Colonic mucosa (tissue), 4 donors: ENCODE measurements at regions not wholly inside any gene's neighbourhood (a gene's known extent, or its start where the extent isn't known, plus 50 kb on each side); places are given as distances from the start of the nearest gene placed in this dataset.

Source experiments
- DNase-seq: peaks from one replicate; pipeline ENCODE4 v3.0.0-alpha.2; 2020
- H3K27ac ChIP-seq: fragments of 200-600 bp; one replicate; pipeline ENCODE4 v1.8.0; 2021
- H3K27me3 ChIP-seq: fragments of 200-600 bp; one replicate; pipeline ENCODE4 v1.8.0; 2021
- H3K36me3 ChIP-seq: fragments of 200-600 bp; one replicate; pipeline ENCODE4 v1.8.0; 2021
- H3K4me1 ChIP-seq: fragments of 200-600 bp; one replicate; pipeline ENCODE4 v1.8.0; 2021; ENCODE audit warnings: mild to moderate bottlenecking
- H3K4me3 ChIP-seq: fragments of 200-600 bp; one replicate; pipeline ENCODE4 v1.8.0; 2021
- H3K9ac ChIP-seq, 2 donors: one replicate each; pipeline ENCODE4 v1.7.0; 2013; ENCODE audit warnings: control low read depth in 2 of 2, low read depth in 2 of 2, low read length in 2 of 2
- H3K9me3 ChIP-seq: fragments of 200-600 bp; one replicate; pipeline ENCODE4 v1.8.0; 2021
- intact Hi-C: fragments of 100-400 bp; cut with DNase I; formaldehyde crosslinking; loops from one replicate; pipeline ENCODE4 v1.14.1; 2022
- TF ChIP-seq, protein P1 (sequence below): fragments of 200-600 bp; IDR thresholded peaks from one replicate; pipeline ENCODE4 v1.8.0; 2022; ENCODE audit warnings: antibody characterized with exemption, mild to moderate bottlenecking
- donor health status: healthy.
- donor health status: DM: no; HTN: no; CAD: no.
- donor health status: DM: no; HTN: no; CAD: no.

DNA sequence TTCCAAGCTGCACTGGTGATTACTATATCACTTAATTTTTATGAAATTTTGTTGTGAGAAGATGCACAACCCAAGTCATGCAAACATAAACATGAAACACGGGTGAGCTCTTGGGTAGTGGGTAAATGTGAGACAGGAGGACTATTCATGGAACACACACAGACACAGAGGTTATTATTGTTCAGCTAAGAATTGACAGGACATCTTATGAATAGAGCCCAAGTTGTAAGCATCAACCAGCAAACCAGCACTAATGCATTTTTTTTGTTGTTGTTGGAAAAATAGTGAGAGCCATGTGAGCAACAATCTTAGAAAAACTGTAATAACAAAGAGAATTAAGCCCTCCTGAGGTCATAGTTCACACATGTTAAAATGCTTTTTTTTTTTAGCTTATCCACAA is 1179.7 kb downstream of the GATA3 start:
- intact Hi-C loops = no loop called here
- H3K27ac ChIP-seq = no peak overlapping the region
- no peaks in the 10 kb centered on the region for H3K9me3 ChIP-seq
- H3K27me3 ChIP-seq = no peaks in the 10 kb centered on the region
- no peaks in the 10 kb centered on the region for H3K36me3 ChIP-seq
- H3K9ac ChIP-seq = no peak overlapping the region
- DNase-seq = no peak
- no peak overlapping the region for H3K4me3 ChIP-seq
- H3K4me1 ChIP-seq = no peaks in the 10 kb centered on the region
- TF ChIP-seq, protein P1, sequence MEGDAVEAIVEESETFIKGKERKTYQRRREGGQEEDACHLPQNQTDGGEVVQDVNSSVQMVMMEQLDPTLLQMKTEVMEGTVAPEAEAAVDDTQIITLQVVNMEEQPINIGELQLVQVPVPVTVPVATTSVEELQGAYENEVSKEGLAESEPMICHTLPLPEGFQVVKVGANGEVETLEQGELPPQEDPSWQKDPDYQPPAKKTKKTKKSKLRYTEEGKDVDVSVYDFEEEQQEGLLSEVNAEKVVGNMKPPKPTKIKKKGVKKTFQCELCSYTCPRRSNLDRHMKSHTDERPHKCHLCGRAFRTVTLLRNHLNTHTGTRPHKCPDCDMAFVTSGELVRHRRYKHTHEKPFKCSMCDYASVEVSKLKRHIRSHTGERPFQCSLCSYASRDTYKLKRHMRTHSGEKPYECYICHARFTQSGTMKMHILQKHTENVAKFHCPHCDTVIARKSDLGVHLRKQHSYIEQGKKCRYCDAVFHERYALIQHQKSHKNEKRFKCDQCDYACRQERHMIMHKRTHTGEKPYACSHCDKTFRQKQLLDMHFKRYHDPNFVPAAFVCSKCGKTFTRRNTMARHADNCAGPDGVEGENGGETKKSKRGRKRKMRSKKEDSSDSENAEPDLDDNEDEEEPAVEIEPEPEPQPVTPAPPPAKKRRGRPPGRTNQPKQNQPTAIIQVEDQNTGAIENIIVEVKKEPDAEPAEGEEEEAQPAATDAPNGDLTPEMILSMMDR = no peak

DNA sequence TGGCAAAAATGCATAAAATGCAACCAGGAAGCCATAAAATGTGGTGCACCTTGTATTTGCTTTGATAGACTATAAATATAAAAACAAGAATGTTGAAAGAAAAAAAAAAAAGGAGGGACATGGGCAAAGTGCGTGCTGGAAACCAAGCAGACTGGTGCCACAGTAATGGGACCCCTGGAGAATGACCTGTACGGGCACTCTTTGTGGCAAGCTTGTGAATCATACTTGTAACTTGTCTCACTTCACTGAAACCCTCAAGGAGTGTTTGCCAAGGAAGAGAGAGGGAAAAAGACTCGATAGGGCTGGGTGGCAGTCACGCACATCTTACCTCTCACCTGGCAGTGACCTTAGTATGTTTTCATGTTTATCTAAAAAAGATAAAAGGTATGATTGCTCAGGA is 1183.6 kb downstream of the GATA3 start:
- H3K9me3 ChIP-seq = no peaks in the 10 kb centered on the region
- no peaks in the 10 kb centered on the region for H3K27me3 ChIP-seq
- DNase-seq = no peak
- H3K36me3 ChIP-seq = no peaks in the 10 kb centered on the region
- intact Hi-C loops = no loop called here
- TF ChIP-seq, protein P1 = no peak
- H3K4me1 ChIP-seq = no peaks in the 10 kb centered on the region
- H3K9ac ChIP-seq = no peak overlapping the region
- no peak overlapping the region for H3K4me3 ChIP-seq
- H3K27ac ChIP-seq = no peak overlapping the region

DNA sequence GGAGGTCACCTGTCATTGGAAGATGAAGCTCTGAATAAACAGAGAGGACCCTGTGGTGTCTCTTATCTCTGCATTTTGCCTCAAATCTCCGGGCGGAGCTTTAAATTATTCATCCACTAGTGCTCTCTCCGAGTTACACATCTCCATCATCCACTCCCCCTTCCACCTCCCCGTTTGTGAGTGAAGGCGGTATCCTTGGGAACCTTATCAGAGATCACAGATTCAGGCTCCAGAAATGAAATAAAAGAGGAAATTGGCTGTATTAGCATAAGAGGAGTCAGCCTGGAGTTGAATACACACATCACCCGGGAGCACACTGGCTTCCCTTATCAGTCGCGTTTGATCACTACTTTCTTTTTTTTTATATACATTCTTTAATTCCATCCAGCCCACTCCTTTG is 1184.8 kb downstream of the GATA3 start:
- no peaks in the 10 kb centered on the region for H3K4me1 ChIP-seq
- intact Hi-C loops = no loop called here
- H3K4me3 ChIP-seq = no peak overlapping the region
- H3K36me3 ChIP-seq = no peaks in the 10 kb centered on the region
- no peak overlapping the region for H3K9ac ChIP-seq
- H3K27me3 ChIP-seq = no peaks in the 10 kb centered on the region
- H3K27ac ChIP-seq = no peak overlapping the region
- no peak for DNase-seq
- H3K9me3 ChIP-seq = no peaks in the 10 kb centered on the region
- TF ChIP-seq, protein P1 = no peak

- no peaks in the 10 kb centered on the region for H3K9me3 ChIP-seq
- H3K36me3 ChIP-seq = no peaks in the 10 kb centered on the region
- H3K4me1 ChIP-seq = no peaks in the 10 kb centered on the region
- no peak overlapping the region for H3K4me3 ChIP-seq
- H3K9ac ChIP-seq = no peak overlapping the region
- no peak overlapping the region for H3K27ac ChIP-seq
- TF ChIP-seq, protein P1 = no peak
- H3K27me3 ChIP-seq = no peaks in the 10 kb centered on the region
- DNase-seq = no peak
- intact Hi-C loops = no loop called here
Observed at GRCh38 chr10:9243941-9244411, 1189.5 kb downstream of the GATA3 start.

DNA sequence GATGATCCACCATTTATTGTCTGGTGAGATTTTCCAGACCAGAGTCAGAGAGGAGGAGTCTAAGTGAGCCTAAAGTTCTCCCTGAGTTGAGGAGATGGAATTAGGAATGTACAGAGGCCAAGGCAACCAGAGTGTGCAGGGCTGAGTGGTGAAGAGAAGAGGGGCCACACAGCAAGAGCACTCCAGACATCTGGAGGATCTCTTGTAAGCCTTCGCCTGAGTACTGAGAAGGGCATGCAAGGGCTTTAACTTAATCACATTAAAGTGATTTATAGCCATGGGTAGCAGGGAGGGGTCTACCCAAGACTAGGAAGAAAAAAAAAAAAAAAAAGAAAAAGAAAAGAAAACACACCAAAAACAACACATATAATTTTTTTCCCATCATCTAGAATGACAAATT is 1190.4 kb downstream of the GATA3 start:
- TF ChIP-seq, protein P1 = no peak
- no peaks in the 10 kb centered on the region for H3K27me3 ChIP-seq
- H3K27ac ChIP-seq = no peak overlapping the region
- no peak overlapping the region for H3K4me3 ChIP-seq
- no peaks in the 10 kb centered on the region for H3K36me3 ChIP-seq
- intact Hi-C loops = no loop called here
- no peaks in the 10 kb centered on the region for H3K9me3 ChIP-seq
- H3K9ac ChIP-seq = no peak overlapping the region
- no peak for DNase-seq
- no peaks in the 10 kb centered on the region for H3K4me1 ChIP-seq

DNA sequence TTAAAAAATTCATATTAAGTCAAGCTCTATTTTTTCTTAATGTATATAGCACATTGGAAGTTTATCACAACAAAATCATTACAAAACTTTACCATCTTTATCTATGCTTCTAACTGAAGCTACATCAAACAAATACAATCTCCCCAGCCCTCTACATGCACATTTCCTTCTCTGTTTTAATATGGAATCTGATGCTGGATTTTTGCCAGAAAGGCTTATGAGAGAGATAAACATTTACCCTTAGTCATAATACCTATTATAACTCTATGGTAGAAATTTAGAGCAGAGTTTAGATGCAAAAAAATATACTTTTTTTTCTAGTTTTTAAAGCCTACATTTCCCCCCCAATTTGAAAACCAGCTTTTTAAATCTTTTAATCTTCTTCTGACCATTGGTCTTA is 1198.6 kb downstream of the GATA3 start:
- intact Hi-C loops = no loop called here
- Histone ChIP-seq H3K36me3 (no peaks in the 10 kb centered on the region), H3K9me3 (no peaks in the 10 kb centered on the region), H3K27ac (no peak overlapping the region), H3K4me3 (no peak overlapping the region), H3K27me3 (no peaks in the 10 kb centered on the region), H3K4me1 (no peaks in the 10 kb centered on the region), H3K9ac (no peak overlapping the region)
- no peak for DNase-seq
- TF ChIP-seq, protein P1 = no peak
